Parathyroid adenoma (tissue), 2 donors: ENCODE measurements at regions not wholly inside any gene's neighbourhood (a gene's known extent, or its start where the extent isn't known, plus 50 kb on each side); places are given as distances from the start of the nearest gene placed in this dataset.

ENCODE experiments used
- H2AFZ ChIP-seq: fragments of 300-600 bp; sonication (generic); one replicate; pipeline ENCODE4 v1.7.0; 2017; ENCODE audit warnings: antibody characterized with exemption, mild to moderate bottlenecking
- H3K27ac ChIP-seq: fragments of 300-600 bp; sonication (generic); one replicate; pipeline ENCODE4 v1.7.0; 2017
- H3K27me3 ChIP-seq: fragments of 300-600 bp; sonication (generic); one replicate; pipeline ENCODE4 v1.7.0; 2017; ENCODE audit warnings: low read length; ENCODE audit not compliant: control insufficient read depth, insufficient read depth
- H3K36me3 ChIP-seq: fragments of 300-600 bp; sonication (generic); one replicate; pipeline ENCODE4 v1.7.0; 2017; ENCODE audit warnings: low read length; ENCODE audit not compliant: control insufficient read depth, insufficient read depth
- H3K4me1 ChIP-seq: fragments of 300-600 bp; sonication (generic); one replicate; pipeline ENCODE4 v1.7.0; 2017; ENCODE audit warnings: control low read depth
- H3K4me2 ChIP-seq: fragments of 300-600 bp; sonication (generic); one replicate; pipeline ENCODE4 v1.7.0; 2017; ENCODE audit warnings: low read length
- H3K4me3 ChIP-seq: fragments of 300-600 bp; sonication (generic); one replicate; pipeline ENCODE4 v1.7.0; 2017; ENCODE audit warnings: low read depth, low read length
- H3K79me2 ChIP-seq: fragments of 300-600 bp; sonication (generic); one replicate; pipeline ENCODE4 v1.7.0; 2017; ENCODE audit warnings: control low read depth
- H3K9ac ChIP-seq: fragments of 300-600 bp; sonication (generic); one replicate; pipeline ENCODE4 v1.7.0; 2017; ENCODE audit warnings: mild to moderate bottlenecking
- H3K9me3 ChIP-seq: fragments of 300-600 bp; sonication (generic); one replicate; pipeline ENCODE4 v1.7.0; 2017; ENCODE audit warnings: low read length; ENCODE audit not compliant: control insufficient read depth
- TF ChIP-seq, protein P1 (sequence below): fragments of 300-600 bp; sonication (generic); IDR thresholded peaks from one replicate; pipeline ENCODE4 v1.7.0; 2017; ENCODE audit warnings: antibody characterized with exemption, mild to moderate bottlenecking
- donor health status: primary hyperparathyroidism.

- TF ChIP-seq, protein P1, sequence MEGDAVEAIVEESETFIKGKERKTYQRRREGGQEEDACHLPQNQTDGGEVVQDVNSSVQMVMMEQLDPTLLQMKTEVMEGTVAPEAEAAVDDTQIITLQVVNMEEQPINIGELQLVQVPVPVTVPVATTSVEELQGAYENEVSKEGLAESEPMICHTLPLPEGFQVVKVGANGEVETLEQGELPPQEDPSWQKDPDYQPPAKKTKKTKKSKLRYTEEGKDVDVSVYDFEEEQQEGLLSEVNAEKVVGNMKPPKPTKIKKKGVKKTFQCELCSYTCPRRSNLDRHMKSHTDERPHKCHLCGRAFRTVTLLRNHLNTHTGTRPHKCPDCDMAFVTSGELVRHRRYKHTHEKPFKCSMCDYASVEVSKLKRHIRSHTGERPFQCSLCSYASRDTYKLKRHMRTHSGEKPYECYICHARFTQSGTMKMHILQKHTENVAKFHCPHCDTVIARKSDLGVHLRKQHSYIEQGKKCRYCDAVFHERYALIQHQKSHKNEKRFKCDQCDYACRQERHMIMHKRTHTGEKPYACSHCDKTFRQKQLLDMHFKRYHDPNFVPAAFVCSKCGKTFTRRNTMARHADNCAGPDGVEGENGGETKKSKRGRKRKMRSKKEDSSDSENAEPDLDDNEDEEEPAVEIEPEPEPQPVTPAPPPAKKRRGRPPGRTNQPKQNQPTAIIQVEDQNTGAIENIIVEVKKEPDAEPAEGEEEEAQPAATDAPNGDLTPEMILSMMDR, result no peak
- Histone ChIP-seq H3K4me1 (no peaks in the 10 kb centered on the region), H3K9ac (no peak overlapping the region), H3K36me3 (no peaks in the 10 kb centered on the region), H3K79me2 (no peaks in the 10 kb centered on the region), H2AFZ (no peak overlapping the region), H3K4me3 (no peak overlapping the region), H3K27ac (no peak overlapping the region), H3K27me3 (no peaks in the 10 kb centered on the region), H3K4me2 (no peak overlapping the region), H3K9me3 (no peaks in the 10 kb centered on the region)
Measured at GRCh38 chr16:48947371-48947713, 334.3 kb downstream of the CBLN1 start.

DNA sequence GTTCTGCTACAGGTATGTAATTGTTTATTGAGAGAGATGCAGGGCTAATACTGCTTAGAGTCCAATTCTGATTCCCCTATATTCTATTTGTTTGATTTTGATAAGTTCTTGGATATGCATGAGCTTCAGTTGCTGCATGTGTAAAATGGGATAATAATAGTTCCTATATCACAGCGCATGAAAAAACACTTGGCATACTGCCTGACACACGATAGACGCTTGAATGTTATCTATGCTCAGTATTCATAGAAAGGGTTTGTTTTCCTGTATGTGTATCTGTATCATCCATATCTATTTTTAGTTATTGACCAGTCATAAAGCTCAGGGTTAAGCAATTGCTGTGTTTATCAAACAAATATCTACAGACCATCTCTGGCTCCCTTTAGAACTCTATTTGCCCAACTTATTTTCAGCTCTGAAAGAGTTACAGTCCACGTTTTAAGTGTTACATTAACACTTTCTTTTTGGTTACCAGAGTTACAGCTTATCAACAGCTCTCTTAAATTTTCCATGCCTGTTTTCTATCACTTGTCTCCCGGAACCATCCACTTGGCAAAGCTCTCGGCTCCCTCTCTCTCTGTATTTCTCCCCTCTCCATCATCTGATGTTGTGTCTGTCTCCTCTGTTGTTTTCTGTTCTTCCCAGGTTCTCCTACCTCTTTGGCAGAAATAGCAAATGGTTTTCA is 334.8 kb downstream of the CBLN1 start:
- TF ChIP-seq, protein P1, result no peak
- H3K9me3 ChIP-seq, result no peaks in the 10 kb centered on the region
- H3K79me2 ChIP-seq, result no peaks in the 10 kb centered on the region
- H3K27me3 ChIP-seq, result no peaks in the 10 kb centered on the region
- H3K27ac ChIP-seq, result no peak overlapping the region
- no peak overlapping the region for H3K4me2 ChIP-seq
- H2AFZ ChIP-seq, result no peak overlapping the region
- H3K36me3 ChIP-seq, result no peaks in the 10 kb centered on the region
- no peaks in the 10 kb centered on the region for H3K4me1 ChIP-seq
- H3K9ac ChIP-seq, result no peak overlapping the region
- H3K4me3 ChIP-seq, result no peak overlapping the region

DNA sequence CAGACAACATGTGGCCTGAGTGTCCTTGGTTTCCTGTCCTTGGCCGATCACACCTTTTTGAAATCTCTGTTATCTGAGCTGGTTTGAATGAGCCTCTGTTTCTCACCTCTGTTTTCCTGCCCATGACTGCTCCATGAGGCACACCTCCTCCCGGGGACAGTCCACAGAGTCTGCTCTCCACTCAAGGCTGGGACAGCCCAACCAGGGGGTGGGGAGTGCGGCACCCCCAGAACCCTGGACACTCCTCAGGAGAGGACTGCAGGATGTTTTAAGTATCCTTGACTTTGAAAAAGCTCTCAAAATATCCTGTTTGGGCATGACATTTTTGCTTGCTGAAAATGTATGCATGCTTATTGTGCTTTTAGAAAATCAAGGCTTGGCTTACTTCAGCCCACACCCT is 333.0 kb upstream of the N4BP1 start:
- Histone ChIP-seq H3K27ac (no peak overlapping the region), H3K27me3 (no peaks in the 10 kb centered on the region), H3K36me3 (no peaks in the 10 kb centered on the region), H3K4me3 (no peak overlapping the region), H3K9me3 (no peaks in the 10 kb centered on the region), H2AFZ (no peak overlapping the region), H3K4me1 (no peaks in the 10 kb centered on the region), H3K4me2 (no peak overlapping the region), H3K9ac (no peak overlapping the region), H3K79me2 (no peaks in the 10 kb centered on the region)
- TF ChIP-seq, protein P1, result no peak

DNA sequence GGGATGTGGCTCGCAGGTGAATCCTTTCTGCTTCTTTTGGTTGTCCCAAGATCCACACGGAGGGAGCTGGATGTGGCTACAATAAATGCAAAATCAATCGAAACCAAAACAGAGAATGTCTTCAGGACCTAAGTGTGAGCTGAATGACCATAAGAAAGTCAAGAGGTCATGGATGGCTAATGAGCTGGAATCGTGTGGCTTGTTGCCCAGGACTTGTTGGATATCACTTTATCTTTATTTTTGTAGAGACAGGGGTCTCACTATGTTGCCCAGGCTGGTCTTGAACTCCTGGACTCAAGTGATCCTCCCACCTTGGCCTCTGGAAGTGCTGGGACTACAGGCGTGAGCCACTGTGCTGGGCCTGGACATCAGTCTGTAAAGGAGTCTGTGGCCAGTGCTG is 326.8 kb upstream of the N4BP1 start:
- Histone ChIP-seq H2AFZ (no peak overlapping the region), H3K27me3 (no peaks in the 10 kb centered on the region), H3K9me3 (no peaks in the 10 kb centered on the region), H3K79me2 (no peaks in the 10 kb centered on the region), H3K9ac (no peak overlapping the region), H3K36me3 (no peaks in the 10 kb centered on the region), H3K4me1 (no peaks in the 10 kb centered on the region), H3K4me2 (no peak overlapping the region), H3K4me3 (no peak overlapping the region), H3K27ac (no peak overlapping the region)
- TF ChIP-seq, protein P1, result no peak

DNA sequence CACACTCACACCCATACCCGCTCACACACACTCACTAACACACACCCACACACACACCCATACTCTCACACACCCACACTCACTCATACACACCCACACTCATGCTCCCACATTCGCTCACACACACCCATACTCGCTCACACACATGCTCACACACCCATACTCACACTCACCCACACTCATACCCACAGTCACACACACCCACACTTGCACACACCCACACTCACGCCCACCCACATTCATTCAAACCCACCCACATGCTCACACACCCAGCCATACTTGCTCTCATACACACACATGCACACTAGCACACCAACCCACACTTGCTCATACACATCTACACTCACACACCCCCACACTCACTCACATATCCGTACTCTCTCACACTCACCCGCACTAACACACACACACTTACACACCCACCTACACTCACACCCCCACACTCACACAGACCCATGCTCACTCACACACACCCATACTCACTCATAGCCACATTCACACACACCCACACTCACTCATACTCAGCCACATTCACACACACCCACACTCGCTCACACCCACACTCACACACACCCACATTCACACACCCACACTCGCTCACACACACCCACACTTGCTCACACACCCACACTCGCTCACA is 322.4 kb upstream of the N4BP1 start:
- no peaks in the 10 kb centered on the region for H3K4me1 ChIP-seq
- no peak overlapping the region for H2AFZ ChIP-seq
- H3K79me2 ChIP-seq, result no peaks in the 10 kb centered on the region
- no peaks in the 10 kb centered on the region for H3K36me3 ChIP-seq
- H3K4me2 ChIP-seq, result no peak overlapping the region
- no peak overlapping the region for H3K4me3 ChIP-seq
- no peak overlapping the region for H3K9ac ChIP-seq
- TF ChIP-seq, protein P1, result no peak
- no peaks in the 10 kb centered on the region for H3K27me3 ChIP-seq
- H3K9me3 ChIP-seq, result no peaks in the 10 kb centered on the region
- no peak overlapping the region for H3K27ac ChIP-seq
